Mammary epithelial cell (primary cell): ENCODE measurements at regions not wholly inside any gene's neighbourhood (a gene's known extent, or its start where the extent isn't known, plus 50 kb on each side); places are given as distances from the start of the nearest gene placed in this dataset.

Experiments used
- EZH2 ChIP-seq: IDR thresholded peaks from 2 replicates; pipeline ENCODE4 v1.6.1; 2012; ENCODE audit warnings: low read length, inconsistent platforms, borderline replicate concordance
- TF ChIP-seq, protein P1 (sequence below), 2 donors: IDR thresholded peaks in 1 of 2; conservative IDR thresholded peaks in 1 of 2; 2 replicates each; pipeline ENCODE4 v1.5.1; 2011 to 2012; ENCODE audit warnings: inconsistent platforms in 2 of 2, low read length in 2 of 2, mild to moderate bottlenecking in 2 of 2, control low read depth in 1 of 2, low read depth in 1 of 2; ENCODE audit not compliant: insufficient read depth in 1 of 2; ENCODE audit errors: extremely low read depth in 1 of 2

DNA sequence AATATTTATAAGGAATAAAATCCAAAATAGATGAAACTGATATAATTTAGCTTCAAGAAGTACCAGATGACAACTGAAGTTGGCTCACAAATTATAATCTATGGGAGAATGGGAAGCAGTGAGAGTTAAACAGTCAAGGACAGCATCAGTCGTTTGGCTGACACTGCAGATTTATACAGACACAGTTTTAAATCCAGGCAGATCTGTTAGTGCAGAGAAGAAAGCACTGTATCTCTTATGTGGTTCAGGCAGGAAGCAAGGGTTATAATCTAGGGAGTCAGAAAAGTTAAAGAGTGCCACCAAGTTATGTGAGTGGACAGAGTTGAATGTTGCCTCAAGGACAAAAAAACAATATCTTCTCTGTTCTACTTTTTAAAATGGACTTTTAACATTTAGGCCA lies 880.2 kb downstream of the TSN start:
- TF ChIP-seq, protein P1, sequence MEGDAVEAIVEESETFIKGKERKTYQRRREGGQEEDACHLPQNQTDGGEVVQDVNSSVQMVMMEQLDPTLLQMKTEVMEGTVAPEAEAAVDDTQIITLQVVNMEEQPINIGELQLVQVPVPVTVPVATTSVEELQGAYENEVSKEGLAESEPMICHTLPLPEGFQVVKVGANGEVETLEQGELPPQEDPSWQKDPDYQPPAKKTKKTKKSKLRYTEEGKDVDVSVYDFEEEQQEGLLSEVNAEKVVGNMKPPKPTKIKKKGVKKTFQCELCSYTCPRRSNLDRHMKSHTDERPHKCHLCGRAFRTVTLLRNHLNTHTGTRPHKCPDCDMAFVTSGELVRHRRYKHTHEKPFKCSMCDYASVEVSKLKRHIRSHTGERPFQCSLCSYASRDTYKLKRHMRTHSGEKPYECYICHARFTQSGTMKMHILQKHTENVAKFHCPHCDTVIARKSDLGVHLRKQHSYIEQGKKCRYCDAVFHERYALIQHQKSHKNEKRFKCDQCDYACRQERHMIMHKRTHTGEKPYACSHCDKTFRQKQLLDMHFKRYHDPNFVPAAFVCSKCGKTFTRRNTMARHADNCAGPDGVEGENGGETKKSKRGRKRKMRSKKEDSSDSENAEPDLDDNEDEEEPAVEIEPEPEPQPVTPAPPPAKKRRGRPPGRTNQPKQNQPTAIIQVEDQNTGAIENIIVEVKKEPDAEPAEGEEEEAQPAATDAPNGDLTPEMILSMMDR (conservative IDR thresholded peaks at IDR 0.05 in 1 of 2, IDR thresholded peaks at IDR 0.05 in 1 of 2; ENCODE audit: extremely low read depth in 1 of 2, insufficient read depth in 1 of 2, low read depth in 1 of 2, low read length in 2 of 2): no peak
- no peak for TF ChIP-seq EZH2
